GM21825 (cell line): ENCODE measurements at regions not wholly inside any gene's neighbourhood (a gene's known extent, or its start where the extent isn't known, plus 50 kb on each side); places are given as distances from the start of the nearest gene placed in this dataset.

Experiments used
- ATAC-seq: cut with Tn5 transposase; IDR thresholded peaks from one replicate; pipeline ENCODE4 v1.9.1; 2021; ENCODE audit warnings: mild to moderate bottlenecking, moderate library complexity; ENCODE audit not compliant: unreplicated experiment

GRCh38 chr4:163858515-163858914 lies 364.0 kb downstream of the TMA16 start:
- no peak for ATAC-seq

- ATAC-seq: no peak
These were observed 368.6 kb downstream of the TMA16 start for GRCh38 chr4:163863082-163863481.

DNA sequence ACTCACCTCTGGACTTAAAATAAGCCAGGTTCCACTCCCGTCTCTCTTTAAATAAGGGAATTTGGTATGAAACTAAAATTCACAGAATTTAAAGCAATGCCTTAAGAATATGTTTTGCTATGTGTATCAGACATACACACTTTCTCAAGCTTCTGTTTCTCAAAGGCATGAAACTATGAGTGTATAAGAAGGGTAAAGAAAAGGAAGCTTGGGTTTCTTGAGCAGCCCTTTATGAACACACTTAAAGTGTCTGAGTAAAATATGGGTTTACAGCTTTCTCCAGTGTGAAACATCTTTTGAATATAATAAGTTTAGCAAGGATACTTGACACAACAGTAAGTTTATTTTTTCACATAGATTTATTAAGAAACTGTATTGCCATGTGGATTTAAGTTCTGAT lies 370.5 kb downstream of the TMA16 start:
- no peak for ATAC-seq

DNA sequence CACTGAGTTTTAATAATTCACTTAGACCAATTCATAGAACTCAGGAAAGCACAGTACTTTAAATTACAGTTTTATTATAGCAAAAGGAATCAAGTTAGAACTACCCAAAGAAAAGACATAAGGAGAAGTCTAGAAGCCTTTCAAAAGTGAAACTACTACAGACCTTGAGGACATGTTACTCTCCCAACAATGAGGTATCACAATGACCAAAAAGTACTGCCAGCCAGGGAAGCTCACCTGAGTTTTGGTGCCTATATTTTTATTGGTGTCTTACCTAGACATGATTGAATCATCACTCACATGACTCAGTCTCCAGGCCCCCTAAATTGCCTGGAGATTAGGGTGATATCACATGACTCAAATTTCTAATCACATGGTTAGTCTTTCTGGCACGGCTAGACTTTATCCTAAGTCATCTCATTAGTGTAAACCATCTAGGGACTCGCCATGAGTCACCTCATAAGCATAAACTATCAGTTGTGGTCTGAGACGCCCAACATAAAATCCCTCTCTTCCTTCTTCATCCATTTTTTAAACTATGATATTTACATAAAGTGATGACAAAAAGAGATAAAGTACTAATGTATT lies 372.3 kb downstream of the TMA16 start:
- peak; percentile 67 for ATAC-seq

GRCh38 chr4:163868445-163868844 lies 374.0 kb downstream of the TMA16 start:
- no peak for ATAC-seq

- ATAC-seq: no peak
These were observed 376.6 kb downstream of the TMA16 start for GRCh38 chr4:163871078-163871477.

GRCh38 chr4:163875327-163875726 lies 380.8 kb downstream of the TMA16 start:
- ATAC-seq: no peak

DNA sequence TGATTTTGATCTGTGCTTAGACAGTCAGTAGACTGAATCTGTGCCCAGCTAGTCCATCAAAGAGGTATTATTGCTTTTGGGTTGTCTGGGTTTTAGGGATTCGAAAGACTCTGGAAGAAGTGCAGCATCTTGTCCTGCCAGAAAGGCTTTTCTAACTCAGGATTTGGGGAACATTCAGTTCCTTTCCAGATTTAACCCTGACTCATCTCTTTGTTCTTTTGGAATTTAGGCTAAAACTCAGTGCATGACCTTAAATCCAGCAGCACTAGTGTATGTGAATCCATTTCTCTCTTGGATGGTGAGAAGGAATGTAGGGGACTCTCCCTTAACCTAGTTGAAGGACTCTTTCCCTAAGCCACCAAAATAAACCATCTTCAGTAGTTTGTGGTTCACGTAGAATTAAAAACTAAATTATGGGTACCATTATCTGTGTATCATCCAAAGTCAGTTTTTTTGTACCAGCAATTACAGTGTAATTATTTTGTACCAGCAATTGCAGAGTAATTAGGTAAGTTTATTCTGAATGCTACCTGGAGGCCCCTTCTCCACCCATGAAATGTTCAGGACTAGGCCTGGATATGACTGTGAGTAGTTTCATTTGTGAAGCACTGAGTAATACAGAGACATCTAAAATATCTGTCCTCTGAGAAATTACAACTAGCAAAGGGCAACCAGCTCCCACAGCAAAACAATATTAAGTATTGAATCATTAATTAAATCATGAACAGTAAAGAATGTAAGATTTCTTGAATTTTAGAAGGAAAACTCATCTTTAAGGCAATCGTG lies 384.0 kb downstream of the TMA16 start:
- ATAC-seq: no peak

- ATAC-seq: no peak
These were observed 397.9 kb downstream of the TMA16 start for GRCh38 chr4:163892417-163892816.

- no peak for ATAC-seq
These were observed 401.0 kb downstream of the TMA16 start for GRCh38 chr4:163895378-163896005.

DNA sequence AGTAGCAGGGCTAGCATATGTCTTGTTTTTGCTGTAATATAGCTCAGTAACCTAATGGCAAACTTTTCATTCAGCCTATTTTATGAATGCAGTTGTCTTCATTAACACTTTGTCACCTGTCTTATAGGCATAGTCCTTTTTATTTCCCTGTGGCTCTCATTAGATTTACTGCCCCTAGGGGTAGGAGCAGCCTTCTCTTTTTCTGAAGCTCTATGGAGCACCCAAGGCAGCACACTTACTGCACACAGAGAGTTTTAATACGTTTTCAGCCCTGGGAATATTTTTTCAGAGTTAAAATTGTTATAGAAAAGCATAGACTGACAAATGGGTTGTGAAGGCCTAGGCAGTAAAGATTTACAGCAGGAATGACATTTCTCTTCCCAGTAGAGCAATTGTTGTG lies 406.8 kb downstream of the TMA16 start:
- no peak for ATAC-seq

- no peak for ATAC-seq
These were observed 407.9 kb downstream of the TMA16 start for GRCh38 chr4:163902417-163902816.

DNA sequence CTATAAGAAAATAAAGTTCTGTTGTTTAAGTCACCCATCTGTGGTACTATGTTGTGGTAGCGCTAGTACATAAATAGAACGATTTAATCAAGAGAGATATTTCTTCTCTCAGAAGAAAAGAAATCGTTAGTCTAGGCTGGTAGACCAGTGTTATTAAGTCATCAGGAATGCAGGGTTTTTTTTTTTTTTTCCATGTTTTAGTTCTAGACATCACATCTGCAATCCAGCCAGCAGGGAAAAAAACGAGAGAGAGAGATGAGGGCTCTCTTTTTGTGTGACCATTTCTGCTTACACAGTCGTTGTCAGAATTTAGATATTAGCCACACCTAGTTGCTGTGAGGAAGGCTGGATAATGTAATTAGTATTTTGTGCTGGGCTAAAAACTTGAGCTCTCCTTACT lies 417.4 kb downstream of the TMA16 start:
- no peak for ATAC-seq

GRCh38 chr4:163913571-163913970 lies 419.1 kb downstream of the TMA16 start:
- ATAC-seq: no peak

- ATAC-seq: no peak
These were observed 421.4 kb downstream of the TMA16 start for GRCh38 chr4:163915896-163916295.

GRCh38 chr4:163920426-163920825 lies 425.9 kb downstream of the TMA16 start:
- no peak for ATAC-seq

- no peak for ATAC-seq
These were observed 427.8 kb downstream of the TMA16 start for GRCh38 chr4:163922302-163922701.

DNA sequence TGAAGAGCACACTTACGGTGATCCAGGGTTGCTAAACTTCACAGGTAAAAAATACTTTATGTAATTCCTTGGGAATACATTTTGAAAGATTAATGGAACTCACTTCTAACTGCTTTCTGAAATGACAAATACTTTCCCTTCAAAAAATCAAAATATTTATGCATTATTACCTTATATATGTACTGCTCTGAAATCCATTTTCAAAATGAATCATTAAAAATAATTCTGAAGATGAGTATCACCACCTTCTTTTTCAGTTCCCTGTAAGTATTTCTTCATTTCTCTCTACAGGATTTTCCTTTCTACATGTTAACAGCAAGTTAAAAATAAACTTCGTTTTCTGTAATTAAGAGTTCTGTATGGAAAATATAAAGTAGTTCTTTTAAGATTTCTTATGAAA lies 428.6 kb downstream of the TMA16 start:
- ATAC-seq: no peak

DNA sequence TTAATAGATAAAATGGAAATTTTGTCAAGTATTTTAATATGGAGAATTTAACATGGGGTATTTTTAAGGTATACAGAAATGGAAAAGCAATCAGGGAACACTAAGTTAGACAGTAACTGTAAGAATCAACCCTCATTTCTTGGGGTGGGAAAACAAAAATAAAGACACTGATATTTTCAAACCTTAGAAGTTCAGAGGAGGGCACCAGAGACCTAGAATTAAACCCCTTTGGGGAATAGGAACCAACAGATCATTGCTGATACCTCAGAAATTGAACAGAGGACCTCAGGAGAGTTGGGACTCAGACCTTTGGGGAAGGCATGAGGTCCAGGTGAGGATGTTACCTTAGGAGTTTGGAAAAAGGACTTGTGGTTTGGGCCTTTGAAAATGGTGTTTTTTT lies 435.6 kb downstream of the TMA16 start:
- ATAC-seq: no peak

DNA sequence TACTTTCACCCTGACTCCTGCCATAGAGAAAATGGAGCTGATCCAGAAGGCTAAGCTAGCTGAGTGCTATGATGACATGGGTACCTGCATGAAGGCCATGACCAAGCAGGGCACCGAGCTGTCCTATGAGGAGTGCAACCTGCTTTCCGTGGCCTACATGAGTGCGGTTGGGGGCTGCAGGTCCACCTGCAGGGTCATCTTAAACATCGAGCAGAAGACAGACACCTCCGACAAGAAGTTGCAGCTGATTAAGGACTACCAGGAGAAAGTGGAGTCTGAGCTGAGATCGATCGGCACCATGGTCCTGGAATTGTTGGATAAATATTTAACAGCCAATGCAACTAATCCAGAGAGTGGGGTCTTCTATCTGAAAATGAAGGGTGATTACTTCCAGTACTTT lies 438.0 kb downstream of the TMA16 start:
- no peak for ATAC-seq

GRCh38 chr4:163939597-163939996 lies 445.1 kb downstream of the TMA16 start:
- ATAC-seq: no peak

GRCh38 chr4:163941221-163941905 lies 446.9 kb downstream of the TMA16 start:
- ATAC-seq: no peak
